Lung microvascular endothelial cell (primary cell): ENCODE measurements at regions not wholly inside any gene's neighbourhood (a gene's known extent, or its start where the extent isn't known, plus 50 kb on each side); places are given as distances from the start of the nearest gene placed in this dataset.

Experiments
- DNase-seq, 2 donors: peaks; one replicate each; pipeline versions ENCODE4 v3.0.0 to v3.0.0-alpha.2; 2010; ENCODE audit warnings: low read depth in 2 of 2

GRCh38 chr4:180455226-180455625 is 1788.0 kb upstream of the TENM3 start:
- DNase-seq = no peak

GRCh38 chr4:180456928-180457327 is 1786.3 kb upstream of the TENM3 start:
- no peak for DNase-seq

- DNase-seq = no peak
Observed at GRCh38 chr4:180462116-180462515, 1781.1 kb upstream of the TENM3 start.

- DNase-seq = no peak
Observed at GRCh38 chr4:180465364-180465763, 1777.8 kb upstream of the TENM3 start.

- no peak for DNase-seq
Observed at GRCh38 chr4:180483036-180483435, 1760.2 kb upstream of the TENM3 start.

- no peak for DNase-seq
Observed at GRCh38 chr4:180485407-180485806, 1757.8 kb upstream of the TENM3 start.

- DNase-seq = no peak
Observed at GRCh38 chr4:180486342-180486741, 1756.9 kb upstream of the TENM3 start.

- no peak for DNase-seq
Observed at GRCh38 chr4:180489787-180490186, 1753.4 kb upstream of the TENM3 start.

- no peak for DNase-seq
Observed at GRCh38 chr4:180491210-180491609, 1752.0 kb upstream of the TENM3 start.

- DNase-seq = no peak
Observed at GRCh38 chr4:180493299-180493698, 1749.9 kb upstream of the TENM3 start.

- DNase-seq = no peak
Observed at GRCh38 chr4:180500154-180500553, 1743.0 kb upstream of the TENM3 start.

GRCh38 chr4:180512801-180513475 is 1730.3 kb upstream of the TENM3 start:
- DNase-seq = no peak

GRCh38 chr4:180518906-180519305 is 1724.3 kb upstream of the TENM3 start:
- no peak for DNase-seq

- DNase-seq = no peak
Observed at GRCh38 chr4:180521181-180521580, 1722.0 kb upstream of the TENM3 start.

GRCh38 chr4:180525523-180526077 is 1717.6 kb upstream of the TENM3 start:
- no peak for DNase-seq

GRCh38 chr4:180528003-180528402 is 1715.2 kb upstream of the TENM3 start:
- DNase-seq = no peak

GRCh38 chr4:180530787-180531186 is 1712.4 kb upstream of the TENM3 start:
- DNase-seq = no peak

GRCh38 chr4:180532691-180533090 is 1710.5 kb upstream of the TENM3 start:
- no peak for DNase-seq

GRCh38 chr4:180538384-180539057 is 1704.7 kb upstream of the TENM3 start:
- DNase-seq = no peak

GRCh38 chr4:180539284-180539683 is 1703.9 kb upstream of the TENM3 start:
- no peak for DNase-seq

GRCh38 chr4:180541678-180542077 is 1701.5 kb upstream of the TENM3 start:
- no peak for DNase-seq

GRCh38 chr4:180542445-180543100 is 1700.6 kb upstream of the TENM3 start:
- peak in 1 of 2 donors; percentile 9 for DNase-seq

GRCh38 chr4:180550106-180550505 is 1693.1 kb upstream of the TENM3 start:
- DNase-seq = no peak
